GM12892 (cell line): ENCODE measurements at regions not wholly inside any gene's neighbourhood (a gene's known extent, or its start where the extent isn't known, plus 50 kb on each side); places are given as distances from the start of the nearest gene placed in this dataset.
"Not testable (repeated sequence)": the region's sequence is repeated elsewhere in the genome, so short reads cannot be mapped to it uniquely, and the experiment has no call there.

Experiments used
- DNase-seq: peaks from one replicate; pipeline ENCODE4 v3.0.0; 2011; ENCODE audit not compliant: insufficient read length
- FAIRE-seq: peaks from 2 replicates; lab custom pipeline; 2011; peaks lifted over from hg19 to GRCh38; lab: Jason Lieb, UNC
- POLR2A ChIP-seq: IDR thresholded peaks from 2 replicates; pipeline ENCODE4 v1.6.1; 2011; ENCODE audit warnings: low read depth, low read length, control low read depth
- POLR2AphosphoS5 ChIP-seq: IDR thresholded peaks from 2 replicates; pipeline ENCODE4 v1.6.1; 2011; ENCODE audit warnings: low read depth, low read length, control low read depth
- TAF1 ChIP-seq: IDR thresholded peaks from 2 replicates; pipeline ENCODE4 v1.6.1; 2011; ENCODE audit warnings: low read depth, mild to moderate bottlenecking, control low read depth, low read length, borderline replicate concordance

GRCh38 chr20:17825252-17825959, 125.6 kb downstream of the BANF2 start:
- no peak for TF ChIP-seq POLR2A
- no peak for TF ChIP-seq POLR2AphosphoS5
- no peak for TF ChIP-seq TAF1
- FAIRE-seq = peak; percentile 40

DNA sequence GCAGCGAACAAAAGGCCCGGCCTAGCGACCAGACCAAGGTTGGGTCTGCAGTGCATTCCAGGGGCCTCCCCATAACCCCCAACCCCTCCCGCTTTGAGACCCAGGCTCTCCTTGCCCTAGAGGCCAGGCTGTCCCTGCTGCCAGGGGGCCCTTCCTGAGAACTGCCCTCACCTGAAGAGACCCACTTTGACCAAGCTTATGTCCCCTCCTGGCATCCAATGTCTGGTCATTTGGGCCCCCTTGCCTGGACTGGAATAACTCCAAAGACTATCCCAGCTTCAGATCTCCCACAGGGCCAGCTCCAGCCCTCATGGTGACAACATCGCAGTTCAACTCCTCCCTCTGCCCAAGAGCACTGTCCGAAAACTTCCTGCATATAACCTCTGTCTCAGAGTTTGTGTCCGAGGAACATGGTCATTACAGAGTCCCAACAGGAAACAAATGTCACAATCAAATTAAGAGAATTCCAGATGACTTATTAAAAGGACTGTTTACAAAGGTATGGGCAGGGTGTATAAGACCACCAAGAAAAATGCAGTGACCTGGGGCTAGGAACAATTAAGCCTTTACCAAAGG, 125.0 kb downstream of the BANF2 start:
- DNase-seq = no peak
- FAIRE-seq = peak; percentile 30
- TF ChIP-seq POLR2AphosphoS5 = no peak
- no peak for TF ChIP-seq POLR2A
- no peak for TF ChIP-seq TAF1

More at GRCh38 chr20:17825252-17825959, 125.6 kb downstream of the BANF2 start:
- no peak for DNase-seq

- TF ChIP-seq TAF1 (no peak), POLR2A (no peak), POLR2AphosphoS5 (no peak)
- peak; percentile 57 for FAIRE-seq
- no peak for DNase-seq
Measured at GRCh38 chr20:17823409-17824144, 123.8 kb downstream of the BANF2 start.

DNA sequence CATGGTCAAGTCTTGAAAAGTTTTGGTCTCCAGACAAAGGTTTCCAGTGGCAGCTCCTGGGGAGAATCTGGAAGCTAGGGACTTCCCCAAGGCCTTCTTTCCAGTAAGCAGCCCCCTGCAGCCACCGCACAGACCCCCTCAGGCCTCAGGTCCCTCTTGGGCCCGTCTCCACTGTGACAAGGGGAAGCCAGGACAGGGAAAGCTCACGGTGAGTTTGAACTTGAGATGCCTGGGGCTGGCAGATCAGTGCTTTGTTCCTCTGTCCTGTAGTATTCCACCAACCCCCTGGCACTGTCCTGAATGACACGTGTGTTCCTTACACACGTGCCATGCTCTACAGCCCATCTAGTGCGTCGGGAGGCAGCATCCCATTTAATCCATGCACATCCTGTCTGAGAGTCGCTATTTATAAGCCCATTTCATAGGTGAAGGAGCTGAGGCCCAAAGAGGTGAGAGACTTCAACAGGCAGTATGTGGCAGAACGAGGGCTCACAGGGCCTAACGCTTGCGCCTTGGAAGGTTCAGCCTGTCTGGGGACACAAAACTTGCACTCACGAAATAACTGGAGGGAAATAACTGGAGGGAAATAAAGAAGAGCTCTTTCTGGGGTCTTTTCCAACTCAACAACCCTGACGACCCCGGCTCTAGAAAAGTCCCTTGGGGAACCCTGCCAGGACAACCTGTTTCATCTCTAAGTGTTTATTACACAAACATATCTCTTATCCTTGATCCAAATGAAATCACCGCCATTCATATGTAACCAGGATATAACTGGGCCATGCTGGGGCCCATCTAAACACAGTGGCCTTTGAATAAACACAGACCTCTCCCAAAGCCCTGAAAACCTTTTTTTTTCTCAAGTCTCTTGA, 123.0 kb downstream of the BANF2 start:
- FAIRE-seq (no peak), DNase-seq (no peak)
- TF ChIP-seq TAF1 = no peak
- no peak for TF ChIP-seq POLR2A
- no peak for TF ChIP-seq POLR2AphosphoS5

DNA sequence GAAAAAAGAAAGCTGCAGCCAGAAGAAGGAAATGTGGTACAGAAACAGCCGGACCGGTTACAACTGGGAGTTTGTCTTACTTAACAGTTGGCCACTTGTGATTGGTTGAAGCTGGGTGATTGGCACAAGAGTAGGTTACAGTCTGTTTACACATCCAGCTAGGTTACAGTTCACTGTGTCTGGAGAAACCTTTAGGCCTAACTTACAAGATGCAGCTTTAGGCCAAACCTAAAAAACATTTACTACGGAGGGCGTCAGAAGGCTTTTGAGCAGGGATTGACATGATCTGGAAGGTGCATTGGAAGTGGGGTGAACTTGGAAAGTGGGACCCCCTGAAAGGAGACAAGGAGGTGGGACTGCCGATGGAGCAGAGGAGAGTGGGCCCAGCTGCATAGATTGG, 122.3 kb downstream of the BANF2 start:
- DNase-seq = no peak
- TF ChIP-seq POLR2AphosphoS5 = no peak
- TF ChIP-seq POLR2A = no peak
- TF ChIP-seq TAF1 = no peak
- peak; percentile 38 for FAIRE-seq

DNA sequence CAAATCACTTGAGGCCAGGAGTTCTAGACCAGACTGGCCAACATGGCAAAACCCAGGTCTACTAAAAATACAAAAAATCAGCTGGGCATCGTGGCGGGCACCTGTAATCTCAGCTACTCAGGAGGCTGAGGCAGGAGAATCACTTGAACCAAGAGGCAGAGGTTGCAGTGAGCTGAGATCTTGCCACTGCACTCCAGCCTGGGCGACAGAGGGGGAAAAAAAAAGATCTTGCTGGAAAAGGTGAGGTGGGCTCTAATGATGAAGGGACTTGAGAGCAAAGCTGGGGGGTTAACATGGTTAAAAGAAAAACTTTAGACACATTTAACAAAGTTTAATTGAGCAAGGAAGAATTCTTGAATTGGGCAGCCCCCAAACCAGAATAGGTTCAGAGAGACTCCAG, 121.8 kb downstream of the BANF2 start:
- not testable (repeated sequence) for FAIRE-seq, DNase-seq

- no peak for DNase-seq
- FAIRE-seq = no peak
- TF ChIP-seq POLR2AphosphoS5 (no peak), TAF1 (no peak), POLR2A (no peak)
Measured at GRCh38 chr20:17819395-17820093, 119.8 kb downstream of the BANF2 start.

DNA sequence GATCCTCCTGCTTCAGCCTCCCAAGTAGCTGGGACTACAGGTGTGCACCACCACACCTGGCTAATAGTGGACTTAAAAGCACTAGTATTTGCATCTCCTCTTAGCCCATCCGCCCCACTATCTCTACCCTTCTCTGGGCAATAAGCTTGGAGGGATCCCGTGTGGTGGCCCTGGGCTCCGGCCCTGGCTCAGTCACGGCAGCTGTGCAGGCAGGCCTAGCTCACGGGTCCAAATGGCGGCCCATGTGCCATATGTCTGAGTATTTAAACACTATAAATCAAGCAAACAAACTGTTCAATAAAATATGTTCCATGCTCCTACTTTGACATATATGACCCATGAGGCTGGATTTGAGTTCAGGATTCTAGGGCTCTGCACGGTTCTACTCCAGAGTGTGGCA, 118.4 kb downstream of the BANF2 start:
- TF ChIP-seq POLR2AphosphoS5 (no peak), TAF1 (no peak), POLR2A (no peak)
- no peak for FAIRE-seq
- DNase-seq = no peak

DNA sequence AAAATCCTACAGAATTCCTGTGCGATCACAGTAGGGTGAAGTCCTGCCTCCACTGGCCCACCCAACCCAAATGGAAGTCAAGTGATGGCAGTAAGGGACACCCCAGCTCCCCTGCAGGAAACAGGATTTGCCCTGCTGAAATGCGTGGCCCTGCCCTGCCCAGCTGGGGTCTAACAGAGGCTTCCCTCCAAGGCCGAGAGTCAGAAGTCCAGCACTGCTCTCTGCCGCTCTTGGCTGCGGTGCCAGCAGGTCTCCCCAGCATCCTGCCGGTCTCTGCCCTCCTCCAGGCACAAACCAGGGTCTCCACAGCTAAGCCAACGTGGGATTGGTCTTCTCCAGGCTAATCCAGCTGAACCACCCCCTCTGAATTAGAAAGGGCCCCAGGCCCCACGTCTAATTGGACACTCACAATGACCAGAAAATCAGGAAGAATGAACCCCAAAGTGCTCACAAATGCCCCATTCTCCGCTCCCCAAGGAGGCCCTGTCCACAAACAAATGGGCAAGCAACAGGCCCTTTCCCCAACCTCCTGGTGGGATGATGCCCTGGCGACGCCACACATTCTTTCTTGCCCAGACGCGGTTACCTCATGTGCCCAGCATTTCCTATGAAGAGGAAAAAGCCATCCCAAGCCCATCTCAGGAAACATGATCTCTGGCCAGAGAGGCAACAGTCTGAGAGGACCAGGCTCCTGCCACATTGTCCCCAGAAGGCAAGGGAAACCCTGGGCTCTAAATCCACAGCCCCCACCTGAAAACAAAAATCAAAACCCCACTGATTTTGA, 117.2 kb downstream of the BANF2 start:
- no peak for TF ChIP-seq TAF1
- TF ChIP-seq POLR2AphosphoS5 = no peak
- DNase-seq (no peak), FAIRE-seq (no peak)

DNA sequence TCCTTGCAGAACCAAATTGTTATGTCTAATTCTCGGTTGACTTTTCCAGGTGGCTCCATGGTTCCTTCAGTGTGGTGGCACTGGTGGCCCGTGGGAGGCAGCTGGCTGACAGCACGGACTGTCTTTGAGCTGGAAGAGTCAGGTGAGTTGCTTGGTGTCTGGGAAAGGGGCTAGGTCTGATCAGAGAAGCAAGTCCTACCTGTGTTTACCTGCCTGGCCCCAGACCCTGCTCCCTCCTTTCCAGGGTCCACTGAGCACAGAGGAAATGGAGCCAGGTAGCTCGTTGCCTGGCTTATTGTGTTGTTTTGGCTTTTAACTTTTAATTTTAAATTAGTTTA, 111.8 kb downstream of the BANF2 start:
- DNase-seq (no peak), FAIRE-seq (no peak)
- TF ChIP-seq TAF1 (no peak), POLR2A (no peak), POLR2AphosphoS5 (no peak)

DNA sequence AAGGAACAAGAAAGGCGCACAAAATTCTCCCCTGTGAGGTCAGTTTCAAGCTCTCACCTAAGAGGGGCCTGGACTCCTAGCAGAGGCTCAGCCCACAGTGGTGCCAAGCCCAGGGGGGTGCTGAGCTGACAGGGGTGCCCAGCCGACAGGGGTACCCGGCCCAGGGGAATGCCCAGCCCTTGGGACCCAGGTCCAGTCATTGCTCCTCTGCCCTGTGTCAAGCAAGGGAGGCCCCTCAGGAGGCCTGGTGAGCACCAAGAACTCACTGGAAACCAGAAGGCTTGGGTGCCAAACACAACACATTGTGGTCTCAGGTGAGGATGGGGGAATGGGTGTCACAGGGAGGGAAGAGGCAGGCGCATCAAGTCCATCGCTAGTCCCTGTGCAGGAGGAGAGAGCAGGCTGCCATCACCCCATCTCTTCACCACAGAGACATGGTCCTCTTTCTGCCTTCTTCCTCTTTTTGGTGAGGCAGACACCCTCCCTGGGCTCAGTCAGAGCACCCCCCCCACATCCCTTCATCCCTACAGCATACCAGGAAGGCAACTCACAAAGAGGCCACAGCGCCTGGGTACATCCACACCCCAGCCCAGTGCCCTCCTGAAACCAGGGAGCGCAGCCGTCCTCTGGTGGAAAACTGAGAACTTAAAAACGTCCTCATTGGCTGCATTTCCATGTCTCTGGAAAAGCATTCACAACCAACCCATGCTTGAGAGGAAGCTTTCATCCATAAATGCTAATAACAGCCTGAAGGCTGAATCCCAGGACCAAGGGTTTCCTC, 111.3 kb downstream of the BANF2 start:
- TF ChIP-seq POLR2A (no peak), POLR2AphosphoS5 (no peak), TAF1 (no peak)
- DNase-seq = no peak
- peak; percentile 60 for FAIRE-seq
